SK-N-SH treated with all-trans-retinoic acid at 6 μM for 48 hours (cell line): ENCODE measurements at regions not wholly inside any gene's neighbourhood (a gene's known extent, or its start where the extent isn't known, plus 50 kb on each side); places are given as distances from the start of the nearest gene placed in this dataset.
"Not testable (repeated sequence)": the region's sequence is repeated elsewhere in the genome, so short reads cannot be mapped to it uniquely, and the experiment has no call there.

ENCODE experiments used
- ATAC-seq: fragments of 200-7000 bp; cut with Tn5 transposase; 3 replicates; pipeline ENCODE4 v1.9.1; 2020; ENCODE audit warnings: mild to moderate bottlenecking, moderate library complexity
- ARNTL ChIP-seq: fragments of 450-650 bp; formaldehyde crosslinking; IDR thresholded peaks from 2 replicates; pipeline ENCODE4 v1.5.0; 2020; ENCODE audit warnings: low read depth, mild to moderate bottlenecking, moderate library complexity, borderline replicate concordance
- BACH2 ChIP-seq: fragments of 250-450 bp; sonication (Bioruptor Pico); IDR thresholded peaks from 2 replicates; pipeline ENCODE4 v1.9.0; 2021; ENCODE audit warnings: mild to moderate bottlenecking, borderline replicate concordance
- CREB5 ChIP-seq: fragments of 250-450 bp; sonication (Bioruptor Pico); IDR thresholded peaks from 2 replicates; pipeline ENCODE4 v1.5.1; 2020; ENCODE audit warnings: low read depth, mild to moderate bottlenecking, moderate library complexity
- CSRNP3 ChIP-seq: fragments of 250-450 bp; sonication (Bioruptor Pico); IDR thresholded peaks from 2 replicates; pipeline ENCODE4 v1.5.1; 2021; ENCODE audit warnings: mild to moderate bottlenecking, moderate library complexity
- GLIS3 ChIP-seq: fragments of 250-450 bp; sonication (Bioruptor Pico); IDR thresholded peaks from 2 replicates; pipeline ENCODE4 v1.5.0; 2020; ENCODE audit warnings: mild to moderate bottlenecking, moderate library complexity
- ISL1 ChIP-seq: fragments of 250-450 bp; sonication (Bioruptor Pico); IDR thresholded peaks from 2 replicates; pipeline ENCODE4 v2.1.2; 2022; ENCODE audit warnings: mild to moderate bottlenecking, moderate library complexity
- OSR1 ChIP-seq: fragments of 250-450 bp; sonication (Bioruptor Pico); IDR thresholded peaks from 2 replicates; pipeline ENCODE4 v1.8.0; 2022; ENCODE audit warnings: moderate library complexity, mild to moderate bottlenecking, inconsistent platforms
- PPARA ChIP-seq: fragments of 250-450 bp; sonication (Bioruptor Pico); IDR thresholded peaks from 2 replicates; pipeline ENCODE4 v1.5.0; 2020; ENCODE audit warnings: mild to moderate bottlenecking, borderline replicate concordance
- SNAI2 ChIP-seq: fragments of 250-450 bp; sonication (Bioruptor Pico); IDR thresholded peaks from 2 replicates; pipeline ENCODE4 v1.5.0; 2020; ENCODE audit warnings: mild to moderate bottlenecking, moderate library complexity
- TCF4 ChIP-seq: fragments of 250-450 bp; sonication (Bioruptor Pico); IDR thresholded peaks from 2 replicates; pipeline ENCODE4 v1.8.0; 2021; ENCODE audit warnings: mild to moderate bottlenecking, moderate library complexity, borderline replicate concordance
- TSHZ2 ChIP-seq: fragments of 250-450 bp; sonication (Bioruptor Pico); IDR thresholded peaks from 2 replicates; pipeline ENCODE4 v1.5.0; 2020; ENCODE audit warnings: mild to moderate bottlenecking, moderate library complexity
- ZFP3 ChIP-seq: fragments of 250-450 bp; sonication (Bioruptor Pico); IDR thresholded peaks from 2 replicates; pipeline ENCODE4 v1.5.0; 2020; ENCODE audit warnings: mild to moderate bottlenecking, moderate library complexity
- ZFP30 ChIP-seq: fragments of 450-650 bp; formaldehyde crosslinking; IDR thresholded peaks from 2 replicates; pipeline ENCODE4 v1.5.0; 2022; ENCODE audit warnings: mild to moderate bottlenecking, moderate library complexity
- ZNF565 ChIP-seq: fragments of 450-650 bp; formaldehyde crosslinking; conservative IDR thresholded peaks from 2 replicates; pipeline ENCODE4 v1.5.0; 2020; ENCODE audit warnings: low read depth, mild to moderate bottlenecking, moderate library complexity
- ZNF70 ChIP-seq: fragments of 450-650 bp; formaldehyde crosslinking; IDR thresholded peaks from 2 replicates; pipeline ENCODE4 v1.5.0; 2020; ENCODE audit warnings: mild to moderate bottlenecking, moderate library complexity

GRCh38 chr6:145564553-145564952, 170.8 kb downstream of the EPM2A start:
- no peak for ATAC-seq

GRCh38 chr6:145567684-145568252, 167.6 kb downstream of the EPM2A start:
- no peak for ATAC-seq
- no peak for TF ChIP-seq BACH2 (CRISPR knock-in tag)
- no peak for TF ChIP-seq ZNF565 (CRISPR knock-in tag)
- TF ChIP-seq GLIS3 (CRISPR knock-in tag), result no peak
- TF ChIP-seq PPARA, result no peak
- TF ChIP-seq TCF4 (CRISPR knock-in tag), result peak; percentile 71; the same call in 1 of the 2 replicates
- peak; percentile 75 for TF ChIP-seq TSHZ2 (CRISPR knock-in tag)
- no peak for TF ChIP-seq OSR1 (CRISPR knock-in tag)
- TF ChIP-seq ARNTL (CRISPR knock-in tag), result no peak
- TF ChIP-seq ISL1 (CRISPR knock-in tag), result peak; percentile 68

More at GRCh38 chr6:145564553-145564952, 170.8 kb downstream of the EPM2A start:
- no peak for TF ChIP-seq ARNTL (CRISPR knock-in tag)
- TF ChIP-seq ZFP30, result no peak
- no peak for TF ChIP-seq SNAI2 (CRISPR knock-in tag)
- TF ChIP-seq TCF4 (CRISPR knock-in tag), result no peak
- TF ChIP-seq ZFP3 (CRISPR knock-in tag), result no peak

GRCh38 chr6:145569140-145569539, 166.2 kb downstream of the EPM2A start:
- no peak for TF ChIP-seq TSHZ2 (CRISPR knock-in tag)
- TF ChIP-seq ZFP30, result no peak
- no peak for TF ChIP-seq CREB5 (CRISPR knock-in tag)
- no peak for TF ChIP-seq TCF4 (CRISPR knock-in tag)
- TF ChIP-seq ZNF70 (CRISPR knock-in tag), result no peak
- TF ChIP-seq CSRNP3, result no peak
- no peak for TF ChIP-seq PPARA
- ATAC-seq, result no peak

GRCh38 chr6:145570336-145570735, 165.0 kb downstream of the EPM2A start:
- not testable (repeated sequence) for ATAC-seq

GRCh38 chr6:145574269-145574668, 161.1 kb downstream of the EPM2A start:
- not testable (repeated sequence) for ATAC-seq
